WTC11 (cell line): ENCODE measurements at regions not wholly inside any gene's neighbourhood (a gene's known extent, or its start where the extent isn't known, plus 50 kb on each side); places are given as distances from the start of the nearest gene placed in this dataset.

Source experiments
- CREB1 ChIP-seq: sonication (generic); formaldehyde crosslinking; IDR thresholded peaks from 2 replicates; pipeline ENCODE4 v1.8.0; 2023; ENCODE audit warnings: mild to moderate bottlenecking, missing genetic modification reagents
- CREM ChIP-seq: sonication (generic); formaldehyde crosslinking; IDR thresholded peaks from 2 replicates; pipeline ENCODE4 v1.8.1; 2022; ENCODE audit warnings: mild to moderate bottlenecking, missing genetic modification reagents, moderate library complexity
- ELF4 ChIP-seq: sonication (generic); formaldehyde crosslinking; IDR thresholded peaks from 2 replicates; pipeline ENCODE4 v1.8.1; 2022; ENCODE audit warnings: low read depth, mild to moderate bottlenecking, moderate library complexity, missing genetic modification reagents
- TEAD1 ChIP-seq: sonication (generic); formaldehyde crosslinking; IDR thresholded peaks from 2 replicates; pipeline ENCODE4 v1.8.0; 2022; ENCODE audit warnings: mild to moderate bottlenecking, missing genetic modification reagents
- TEAD4 ChIP-seq: sonication (generic); formaldehyde crosslinking; IDR thresholded peaks from 2 replicates; pipeline ENCODE4 v1.8.0; 2022; ENCODE audit warnings: mild to moderate bottlenecking, missing genetic modification reagents
- TF ChIP-seq, protein P1 (sequence below): fragments of 200-600 bp; IDR thresholded peaks from 2 replicates; pipeline ENCODE4 v1.8.0; 2022; ENCODE audit warnings: antibody characterized with exemption
- TF ChIP-seq, protein P2 (sequence below): fragments of 250-450 bp; sonication (Bioruptor Pico); IDR thresholded peaks from 2 replicates; pipeline ENCODE4 v1.9.0; 2021; ENCODE audit warnings: mild to moderate bottlenecking
- TF ChIP-seq, protein P3 (sequence below): sonication (generic); formaldehyde crosslinking; IDR thresholded peaks from 2 replicates; pipeline ENCODE4 v1.8.1; 2023; ENCODE audit warnings: mild to moderate bottlenecking, missing genetic modification reagents, moderate library complexity
- TF ChIP-seq, protein P4 (sequence below): sonication (generic); formaldehyde crosslinking; IDR thresholded peaks from 2 replicates; pipeline ENCODE4 v1.8.0; 2022; ENCODE audit warnings: missing genetic modification reagents

DNA sequence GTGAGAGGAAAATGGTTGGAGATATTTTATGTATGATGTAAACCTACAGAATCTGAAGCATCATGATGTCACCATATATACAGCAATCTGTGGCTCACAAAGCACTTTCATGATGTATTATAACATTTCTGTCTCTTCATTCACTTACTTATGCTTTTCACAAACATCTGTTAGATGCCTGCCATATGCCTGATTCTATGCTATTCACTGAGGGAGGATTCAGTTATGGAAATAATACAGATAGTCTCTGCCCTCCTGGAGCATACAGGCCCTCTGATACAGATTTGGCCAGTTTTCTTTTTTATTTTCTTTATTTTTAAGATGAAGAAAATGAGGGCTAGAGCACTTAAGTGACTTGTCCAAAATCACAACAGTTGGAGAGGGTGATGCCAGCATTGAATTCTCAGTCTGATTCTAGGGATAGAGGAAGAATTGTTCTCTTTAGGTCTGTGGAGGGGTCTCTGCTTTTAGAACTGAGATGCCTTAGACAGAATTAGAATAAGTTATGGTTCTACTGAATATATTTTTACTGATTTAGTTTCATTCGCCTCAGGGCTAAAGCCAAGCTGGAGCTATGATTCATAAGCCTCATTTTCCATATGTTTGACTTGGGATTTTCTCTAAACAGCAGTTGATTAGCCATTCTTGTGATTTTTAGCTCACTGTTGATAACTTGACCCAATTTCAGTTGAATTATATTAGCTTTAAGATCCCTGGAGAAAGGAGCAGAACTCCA lies 636.4 kb downstream of the PRELID2 start:
- TF ChIP-seq, protein P1, sequence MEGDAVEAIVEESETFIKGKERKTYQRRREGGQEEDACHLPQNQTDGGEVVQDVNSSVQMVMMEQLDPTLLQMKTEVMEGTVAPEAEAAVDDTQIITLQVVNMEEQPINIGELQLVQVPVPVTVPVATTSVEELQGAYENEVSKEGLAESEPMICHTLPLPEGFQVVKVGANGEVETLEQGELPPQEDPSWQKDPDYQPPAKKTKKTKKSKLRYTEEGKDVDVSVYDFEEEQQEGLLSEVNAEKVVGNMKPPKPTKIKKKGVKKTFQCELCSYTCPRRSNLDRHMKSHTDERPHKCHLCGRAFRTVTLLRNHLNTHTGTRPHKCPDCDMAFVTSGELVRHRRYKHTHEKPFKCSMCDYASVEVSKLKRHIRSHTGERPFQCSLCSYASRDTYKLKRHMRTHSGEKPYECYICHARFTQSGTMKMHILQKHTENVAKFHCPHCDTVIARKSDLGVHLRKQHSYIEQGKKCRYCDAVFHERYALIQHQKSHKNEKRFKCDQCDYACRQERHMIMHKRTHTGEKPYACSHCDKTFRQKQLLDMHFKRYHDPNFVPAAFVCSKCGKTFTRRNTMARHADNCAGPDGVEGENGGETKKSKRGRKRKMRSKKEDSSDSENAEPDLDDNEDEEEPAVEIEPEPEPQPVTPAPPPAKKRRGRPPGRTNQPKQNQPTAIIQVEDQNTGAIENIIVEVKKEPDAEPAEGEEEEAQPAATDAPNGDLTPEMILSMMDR, result no peak
- TF ChIP-seq TEAD4 (CRISPR knock-in tag), result no peak
- no peak for TF ChIP-seq CREB1 (CRISPR knock-in tag)
- TF ChIP-seq, protein P2, sequence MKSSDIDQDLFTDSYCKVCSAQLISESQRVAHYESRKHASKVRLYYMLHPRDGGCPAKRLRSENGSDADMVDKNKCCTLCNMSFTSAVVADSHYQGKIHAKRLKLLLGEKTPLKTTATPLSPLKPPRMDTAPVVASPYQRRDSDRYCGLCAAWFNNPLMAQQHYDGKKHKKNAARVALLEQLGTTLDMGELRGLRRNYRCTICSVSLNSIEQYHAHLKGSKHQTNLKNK (CRISPR knock-in tag), result no peak
- TF ChIP-seq TEAD1, result no peak
- TF ChIP-seq ELF4 (CRISPR knock-in tag), result no peak
- TF ChIP-seq, protein P3, sequence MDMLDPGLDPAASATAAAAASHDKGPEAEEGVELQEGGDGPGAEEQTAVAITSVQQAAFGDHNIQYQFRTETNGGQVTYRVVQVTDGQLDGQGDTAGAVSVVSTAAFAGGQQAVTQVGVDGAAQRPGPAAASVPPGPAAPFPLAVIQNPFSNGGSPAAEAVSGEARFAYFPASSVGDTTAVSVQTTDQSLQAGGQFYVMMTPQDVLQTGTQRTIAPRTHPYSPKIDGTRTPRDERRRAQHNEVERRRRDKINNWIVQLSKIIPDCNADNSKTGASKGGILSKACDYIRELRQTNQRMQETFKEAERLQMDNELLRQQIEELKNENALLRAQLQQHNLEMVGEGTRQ (CRISPR knock-in tag), result no peak
- no peak for TF ChIP-seq CREM (CRISPR knock-in tag)
- TF ChIP-seq, protein P4, sequence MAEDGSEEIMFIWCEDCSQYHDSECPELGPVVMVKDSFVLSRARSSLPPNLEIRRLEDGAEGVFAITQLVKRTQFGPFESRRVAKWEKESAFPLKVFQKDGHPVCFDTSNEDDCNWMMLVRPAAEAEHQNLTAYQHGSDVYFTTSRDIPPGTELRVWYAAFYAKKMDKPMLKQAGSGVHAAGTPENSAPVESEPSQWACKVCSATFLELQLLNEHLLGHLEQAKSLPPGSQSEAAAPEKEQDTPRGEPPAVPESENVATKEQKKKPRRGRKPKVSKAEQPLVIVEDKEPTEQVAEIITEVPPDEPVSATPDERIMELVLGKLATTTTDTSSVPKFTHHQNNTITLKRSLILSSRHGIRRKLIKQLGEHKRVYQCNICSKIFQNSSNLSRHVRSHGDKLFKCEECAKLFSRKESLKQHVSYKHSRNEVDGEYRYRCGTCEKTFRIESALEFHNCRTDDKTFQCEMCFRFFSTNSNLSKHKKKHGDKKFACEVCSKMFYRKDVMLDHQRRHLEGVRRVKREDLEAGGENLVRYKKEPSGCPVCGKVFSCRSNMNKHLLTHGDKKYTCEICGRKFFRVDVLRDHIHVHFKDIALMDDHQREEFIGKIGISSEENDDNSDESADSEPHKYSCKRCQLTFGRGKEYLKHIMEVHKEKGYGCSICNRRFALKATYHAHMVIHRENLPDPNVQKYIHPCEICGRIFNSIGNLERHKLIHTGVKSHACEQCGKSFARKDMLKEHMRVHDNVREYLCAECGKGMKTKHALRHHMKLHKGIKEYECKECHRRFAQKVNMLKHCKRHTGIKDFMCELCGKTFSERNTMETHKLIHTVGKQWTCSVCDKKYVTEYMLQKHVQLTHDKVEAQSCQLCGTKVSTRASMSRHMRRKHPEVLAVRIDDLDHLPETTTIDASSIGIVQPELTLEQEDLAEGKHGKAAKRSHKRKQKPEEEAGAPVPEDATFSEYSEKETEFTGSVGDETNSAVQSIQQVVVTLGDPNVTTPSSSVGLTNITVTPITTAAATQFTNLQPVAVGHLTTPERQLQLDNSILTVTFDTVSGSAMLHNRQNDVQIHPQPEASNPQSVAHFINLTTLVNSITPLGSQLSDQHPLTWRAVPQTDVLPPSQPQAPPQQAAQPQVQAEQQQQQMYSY, result no peak
